ENCODE measurements at regions not wholly inside any gene's neighbourhood (a gene's known extent, or its start where the extent isn't known, plus 50 kb on each side); places are given as distances from the start of the nearest gene placed in this dataset.

- Histone ChIP-seq H3K27me3 (ENCODE audit: control insufficient read depth in 1 of 2, insufficient read depth in 2 of 2, low read length in 2 of 2) (no peaks in the 10 kb centered on the region), H3K9me3 (ENCODE audit: low read length) (no peaks in the 10 kb centered on the region), H2AFZ (ENCODE audit: low read length) (no peak overlapping the region), H3K36me3 (replicated peaks in 1 of 2; ENCODE audit: control insufficient read depth in 1 of 2, insufficient read depth in 2 of 2, low read length in 2 of 2) (no peaks in the 10 kb centered on the region), H4K20me1 (ENCODE audit: insufficient read depth, low read length) (no peaks in the 10 kb centered on the region), H3K9ac (ENCODE audit: insufficient read depth, low read depth, low read length) (no peak overlapping the region), H3K27ac (ENCODE audit: extremely low read length, insufficient read depth, low read length) (no peak overlapping the region), H3K4me3 (replicated peaks in 1 of 3; ENCODE audit: insufficient read depth in 1 of 3, low read depth in 2 of 3, low read length in 3 of 3) (no peak overlapping the region), H3K4me1 (ENCODE audit: insufficient read depth, low read length) (no peaks in the 10 kb centered on the region), H3K79me2 (ENCODE audit: insufficient read depth, low read length) (no peaks in the 10 kb centered on the region), H3K4me2 (ENCODE audit: low read depth, low read length) (no peak overlapping the region)
- ATAC-seq (no peak), FAIRE-seq (no peak), DNase-seq (ENCODE audit: low spot score) (no peak)
- no TSS peak for BruUV-seq (replicated peaks)
- TF ChIP-seq KAT8 (CRISPR knock-in tag; IDR thresholded peaks at IDR 0.05) (no peak), ATAD3A (CRISPR knock-in tag; IDR thresholded peaks at IDR 0.05) (no peak), ZNF530 (CRISPR knock-in tag; IDR thresholded peaks at IDR 0.05; ENCODE audit: low read depth) (no peak), ZBTB33 (CRISPR knock-in tag; IDR thresholded peaks at IDR 0.05) (no peak), PRDM15 (CRISPR knock-in tag; IDR thresholded peaks at IDR 0.05) (no peak), ZNF777 (CRISPR knock-in tag; IDR thresholded peaks at IDR 0.05) (no peak), HIVEP1 (CRISPR knock-in tag; IDR thresholded peaks at IDR 0.05) (no peak), PCBP1 (IDR thresholded peaks at IDR 0.05; ENCODE audit: borderline replicate concordance, low read depth, low read length) (no peak), ZNF337 (CRISPR knock-in tag; IDR thresholded peaks at IDR 0.05; ENCODE audit: borderline replicate concordance, low read depth) (no peak), GRHL1 (CRISPR knock-in tag; conservative IDR thresholded peaks at IDR 0.05) (no peak), DMAP1 (CRISPR knock-in tag; IDR thresholded peaks at IDR 0.05) (no peak), FOXK2 (IDR thresholded peaks at IDR 0.05) (no peak), SMYD3 (CRISPR knock-in tag; IDR thresholded peaks at IDR 0.05) (no peak)
- POLR2A ChIA-PET, result no interaction called here
- 21% methylated on average over 3 of the region's 3 CpGs for WGBS (ENCODE audit: low lambda C conversion rate)
- CTCF ChIA-PET (ENCODE audit: low intra/inter-chr PET ratio, low total read pairs), result no interaction called here
- in situ Hi-C loops (cut with HindIII; ENCODE audit: extremely low pct_ligation_motif_present, low pct_unique_long_range_greater_than_20kb), result no loop called here
- intact Hi-C loops (cut with micrococcal nuclease; ENCODE audit: unreplicated experiment), result no loop called here
Measured at GRCh38 chr17:33580215-33580614, 287.1 kb upstream of the ASIC2 start.

Measured in HepG2 (cell line).